ENCODE measurements at regions not wholly inside any gene's neighbourhood (a gene's known extent, or its start where the extent isn't known, plus 50 kb on each side); places are given as distances from the start of the nearest gene placed in this dataset.

- Histone ChIP-seq H3K9me3 (replicated peaks; ENCODE audit: control insufficient read depth, insufficient read depth, low read length) (no peaks in the 10 kb centered on the region), H3K27me3 (replicated peaks in 1 of 2; ENCODE audit: control insufficient read depth in 2 of 2, insufficient read depth in 2 of 2, low read length in 1 of 2) (no peaks in the 10 kb centered on the region), H3K4me3 (no peak overlapping the region), H4K20me1 (ENCODE audit: control insufficient read depth, insufficient read depth) (no peaks in the 10 kb centered on the region), H2AFZ (ENCODE audit: control insufficient read depth, low read depth, low read length) (no peak overlapping the region), H3K79me2 (ENCODE audit: control insufficient read depth, insufficient read depth, low read length) (no peaks in the 10 kb centered on the region), H3K4me2 (ENCODE audit: control insufficient read depth, insufficient read depth) (no peak overlapping the region), H3K9ac (ENCODE audit: control insufficient read depth, insufficient read depth, low read length) (no peak overlapping the region), H3K4me1 (ENCODE audit: control insufficient read depth, insufficient read depth, low read length) (no peaks in the 10 kb centered on the region), H3K36me3 (ENCODE audit: control insufficient read depth in 2 of 2, insufficient read depth in 2 of 2, low read length in 1 of 2) (no peaks in the 10 kb centered on the region), H3K27ac (ENCODE audit: control insufficient read depth, insufficient read depth) (no peak overlapping the region)
- no TSS peak for BruUV-seq (replicated peaks)
- DNase-seq (ENCODE audit: low read depth, low spot score) (no peak), ATAC-seq (no peak), FAIRE-seq (no peak)
- 15% methylated on average over 1 of the region's 1 CpG for WGBS (ENCODE audit: insufficient coverage, insufficient replicate concordance, low lambda C conversion rate, missing lambda C conversion rate)
- POLR2A ChIA-PET, result no interaction called here
- RAD21 ChIA-PET (ENCODE audit: unreplicated experiment), result no interaction called here
- intact Hi-C loops (cut with micrococcal nuclease; ENCODE audit: unreplicated experiment), result no loop called here
- no peak for TF ChIP-seq JUND (IDR thresholded peaks at IDR 0.05; ENCODE audit: low read depth, low read length)
- SMC1A ChIA-PET (ENCODE audit: uncharacterized antibody, unreplicated experiment), result no interaction called here
- in situ Hi-C loops (cut with MboI), result no loop called here
- CTCF ChIA-PET, result no interaction called here
Measured at GRCh38 chr2:33897741-33898140, 298.6 kb upstream of the FAM98A start.

- SMC1A ChIA-PET (ENCODE audit: uncharacterized antibody, unreplicated experiment), result no interaction called here
- TF ChIP-seq SUZ12 (IDR thresholded peaks at IDR 0.05; ENCODE audit: unreplicated experiment) (no peak), GABPA (IDR thresholded peaks at IDR 0.05; ENCODE audit: low read depth) (no peak), RAD21 (IDR thresholded peaks at IDR 0.05; ENCODE audit: insufficient read depth, low read depth, low read length) (no peak), EGR1 (IDR thresholded peaks at IDR 0.05; ENCODE audit: borderline replicate concordance in 1 of 2, low read depth in 2 of 2, low read length in 2 of 2) (no peak), TBL1XR1 (IDR thresholded peaks at IDR 0.05; ENCODE audit: low read depth, low read length) (no peak), SPI1 (IDR thresholded peaks at IDR 0.05; ENCODE audit: borderline replicate concordance, insufficient read depth, low read depth, low read length) (no peak), MEF2A (IDR thresholded peaks at IDR 0.05; ENCODE audit: insufficient read depth, low read depth, low read length) (no peak), HDAC6 (IDR thresholded peaks at IDR 0.05; ENCODE audit: unreplicated experiment) (no peak)
- TF ChIP-seq, protein P1, sequence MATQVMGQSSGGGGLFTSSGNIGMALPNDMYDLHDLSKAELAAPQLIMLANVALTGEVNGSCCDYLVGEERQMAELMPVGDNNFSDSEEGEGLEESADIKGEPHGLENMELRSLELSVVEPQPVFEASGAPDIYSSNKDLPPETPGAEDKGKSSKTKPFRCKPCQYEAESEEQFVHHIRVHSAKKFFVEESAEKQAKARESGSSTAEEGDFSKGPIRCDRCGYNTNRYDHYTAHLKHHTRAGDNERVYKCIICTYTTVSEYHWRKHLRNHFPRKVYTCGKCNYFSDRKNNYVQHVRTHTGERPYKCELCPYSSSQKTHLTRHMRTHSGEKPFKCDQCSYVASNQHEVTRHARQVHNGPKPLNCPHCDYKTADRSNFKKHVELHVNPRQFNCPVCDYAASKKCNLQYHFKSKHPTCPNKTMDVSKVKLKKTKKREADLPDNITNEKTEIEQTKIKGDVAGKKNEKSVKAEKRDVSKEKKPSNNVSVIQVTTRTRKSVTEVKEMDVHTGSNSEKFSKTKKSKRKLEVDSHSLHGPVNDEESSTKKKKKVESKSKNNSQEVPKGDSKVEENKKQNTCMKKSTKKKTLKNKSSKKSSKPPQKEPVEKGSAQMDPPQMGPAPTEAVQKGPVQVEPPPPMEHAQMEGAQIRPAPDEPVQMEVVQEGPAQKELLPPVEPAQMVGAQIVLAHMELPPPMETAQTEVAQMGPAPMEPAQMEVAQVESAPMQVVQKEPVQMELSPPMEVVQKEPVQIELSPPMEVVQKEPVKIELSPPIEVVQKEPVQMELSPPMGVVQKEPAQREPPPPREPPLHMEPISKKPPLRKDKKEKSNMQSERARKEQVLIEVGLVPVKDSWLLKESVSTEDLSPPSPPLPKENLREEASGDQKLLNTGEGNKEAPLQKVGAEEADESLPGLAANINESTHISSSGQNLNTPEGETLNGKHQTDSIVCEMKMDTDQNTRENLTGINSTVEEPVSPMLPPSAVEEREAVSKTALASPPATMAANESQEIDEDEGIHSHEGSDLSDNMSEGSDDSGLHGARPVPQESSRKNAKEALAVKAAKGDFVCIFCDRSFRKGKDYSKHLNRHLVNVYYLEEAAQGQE (IDR thresholded peaks at IDR 0.05; ENCODE audit: low read depth, low read length), result no peak
- TF ChIP-seq, protein P2, sequence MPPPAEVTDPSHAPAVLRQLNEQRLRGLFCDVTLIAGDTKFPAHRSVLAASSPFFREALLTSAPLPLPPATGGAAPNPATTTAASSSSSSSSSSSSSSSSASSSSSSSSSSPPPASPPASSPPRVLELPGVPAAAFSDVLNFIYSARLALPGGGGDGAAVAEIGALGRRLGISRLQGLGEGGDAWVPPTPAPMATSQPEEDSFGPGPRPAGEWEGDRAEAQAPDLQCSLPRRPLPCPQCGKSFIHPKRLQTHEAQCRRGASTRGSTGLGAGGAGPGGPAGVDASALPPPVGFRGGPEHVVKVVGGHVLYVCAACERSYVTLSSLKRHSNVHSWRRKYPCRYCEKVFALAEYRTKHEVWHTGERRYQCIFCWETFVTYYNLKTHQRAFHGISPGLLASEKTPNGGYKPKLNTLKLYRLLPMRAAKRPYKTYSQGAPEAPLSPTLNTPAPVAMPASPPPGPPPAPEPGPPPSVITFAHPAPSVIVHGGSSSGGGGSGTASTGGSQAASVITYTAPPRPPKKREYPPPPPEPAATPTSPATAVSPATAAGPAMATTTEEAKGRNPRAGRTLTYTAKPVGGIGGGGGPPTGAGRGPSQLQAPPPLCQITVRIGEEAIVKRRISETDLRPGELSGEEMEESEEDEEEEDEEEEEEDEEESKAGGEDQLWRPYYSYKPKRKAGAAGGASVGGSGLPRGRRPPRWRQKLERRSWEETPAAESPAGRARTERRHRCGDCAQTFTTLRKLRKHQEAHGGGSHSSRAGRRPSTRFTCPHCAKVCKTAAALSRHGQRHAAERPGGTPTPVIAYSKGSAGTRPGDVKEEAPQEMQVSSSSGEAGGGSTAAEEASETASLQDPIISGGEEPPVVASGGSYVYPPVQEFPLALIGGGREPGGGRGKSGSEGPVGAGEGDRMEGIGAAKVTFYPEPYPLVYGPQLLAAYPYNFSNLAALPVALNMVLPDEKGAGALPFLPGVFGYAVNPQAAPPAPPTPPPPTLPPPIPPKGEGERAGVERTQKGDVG (CRISPR knock-in tag; IDR thresholded peaks at IDR 0.05), result no peak
Measured at GRCh38 chr2:33893824-33894223, 294.7 kb upstream of the FAM98A start.

More at GRCh38 chr2:33893824-33894223, 294.7 kb upstream of the FAM98A start:
- Histone ChIP-seq H4K20me1 (ENCODE audit: control insufficient read depth, insufficient read depth) (no peaks in the 10 kb centered on the region), H3K4me1 (ENCODE audit: control insufficient read depth, insufficient read depth, low read length) (no peaks in the 10 kb centered on the region), H2AFZ (ENCODE audit: control insufficient read depth, low read depth, low read length) (no peak overlapping the region), H3K36me3 (ENCODE audit: control insufficient read depth in 2 of 2, insufficient read depth in 2 of 2, low read length in 1 of 2) (no peaks in the 10 kb centered on the region), H3K4me2 (ENCODE audit: control insufficient read depth, insufficient read depth) (no peak overlapping the region), H3K4me3 (no peak overlapping the region), H3K27ac (ENCODE audit: control insufficient read depth, insufficient read depth) (no peak overlapping the region), H3K9me3 (replicated peaks; ENCODE audit: control insufficient read depth, insufficient read depth, low read length) (no peaks in the 10 kb centered on the region), H3K9ac (ENCODE audit: control insufficient read depth, insufficient read depth, low read length) (no peak overlapping the region), H3K27me3 (replicated peaks in 1 of 2; ENCODE audit: control insufficient read depth in 2 of 2, insufficient read depth in 2 of 2, low read length in 1 of 2) (no peaks in the 10 kb centered on the region), H3K79me2 (ENCODE audit: control insufficient read depth, insufficient read depth, low read length) (no peaks in the 10 kb centered on the region)
- ChIA-PET CTCF (no interaction called here), POLR2A (no interaction called here), RAD21 (ENCODE audit: unreplicated experiment) (no interaction called here)
- intact Hi-C loops (cut with micrococcal nuclease; ENCODE audit: unreplicated experiment), result no loop called here
- DNase-seq (ENCODE audit: low read depth, low spot score), result no peak
- ATAC-seq, result no peak
- FAIRE-seq, result no peak
- BruUV-seq (replicated peaks), result no TSS peak
- WGBS (ENCODE audit: insufficient coverage, insufficient replicate concordance, low lambda C conversion rate, missing lambda C conversion rate), result 31% methylated on average over 1 of the region's 1 CpG
- in situ Hi-C loops (cut with MboI), result no loop called here

Data from GM12878 (cell line).